Effector memory CD4-positive, alpha-beta T cell (primary cell): ENCODE measurements at regions not wholly inside any gene's neighbourhood (a gene's known extent, or its start where the extent isn't known, plus 50 kb on each side); places are given as distances from the start of the nearest gene placed in this dataset.

Source experiments
- DNase-seq, 3 donors: peaks; one replicate each; pipeline ENCODE4 v3.0.0-alpha.2; 2020
- H3K27ac ChIP-seq: 2 replicates; pipeline ENCODE4 v1.7.0; 2013; ENCODE audit warnings: mild to moderate bottlenecking, low read length, moderate library complexity; ENCODE audit not compliant: insufficient read depth, poor library complexity, severe bottlenecking
- H3K27me3 ChIP-seq: replicated peaks from 2 replicates; pipeline ENCODE4 v1.7.0; 2013; ENCODE audit warnings: mild to moderate bottlenecking, low read length; ENCODE audit not compliant: insufficient read depth, control insufficient read depth, poor library complexity, severe bottlenecking
- H3K36me3 ChIP-seq: 2 replicates; pipeline ENCODE4 v1.7.0; 2013; ENCODE audit warnings: mild to moderate bottlenecking, low read length, moderate library complexity; ENCODE audit not compliant: control insufficient read depth, insufficient read depth
- H3K4me1 ChIP-seq: 2 replicates; pipeline ENCODE4 v1.7.0; 2013; ENCODE audit warnings: low read length, mild to moderate bottlenecking; ENCODE audit not compliant: control insufficient read depth, insufficient read depth, poor library complexity, severe bottlenecking
- H3K4me3 ChIP-seq: 2 replicates; pipeline ENCODE4 v1.7.0; 2013; ENCODE audit warnings: low read length, low read depth, mild to moderate bottlenecking; ENCODE audit not compliant: insufficient read depth, poor library complexity, severe bottlenecking
- H3K9me3 ChIP-seq: 2 replicates; pipeline ENCODE4 v1.7.0; 2013; ENCODE audit warnings: mild to moderate bottlenecking, low read length, moderate library complexity; ENCODE audit not compliant: control insufficient read depth

- no peaks in the 10 kb centered on the region for H3K4me1 ChIP-seq
- no peak overlapping the region for H3K4me3 ChIP-seq
- H3K27me3 ChIP-seq, result no peaks in the 10 kb centered on the region
- no peak overlapping the region for H3K27ac ChIP-seq
- H3K9me3 ChIP-seq, result no peaks in the 10 kb centered on the region
- no peaks in the 10 kb centered on the region for H3K36me3 ChIP-seq
- no peak for DNase-seq
These were observed 101.8 kb upstream of the SGK1 start for GRCh38 chr6:134419716-134420115.

- Histone ChIP-seq H3K4me3 (no peak overlapping the region), H3K36me3 (no peaks in the 10 kb centered on the region), H3K27me3 (no peaks in the 10 kb centered on the region), H3K4me1 (no peaks in the 10 kb centered on the region), H3K27ac (no peak overlapping the region), H3K9me3 (no peaks in the 10 kb centered on the region)
- no peak for DNase-seq
These were observed 98.7 kb upstream of the SGK1 start for GRCh38 chr6:134416418-134417154.

GRCh38 chr6:134415656-134416055, 97.7 kb upstream of the SGK1 start:
- no peaks in the 10 kb centered on the region for H3K4me1 ChIP-seq
- H3K27ac ChIP-seq, result no peak overlapping the region
- H3K36me3 ChIP-seq, result no peaks in the 10 kb centered on the region
- H3K4me3 ChIP-seq, result no peak overlapping the region
- DNase-seq, result no peak
- H3K27me3 ChIP-seq, result no peaks in the 10 kb centered on the region
- H3K9me3 ChIP-seq, result no peaks in the 10 kb centered on the region

- Histone ChIP-seq H3K27me3 (no peaks in the 10 kb centered on the region), H3K36me3 (no peaks in the 10 kb centered on the region), H3K4me3 (no peak overlapping the region), H3K4me1 (no peaks in the 10 kb centered on the region), H3K27ac (no peak overlapping the region), H3K9me3 (no peaks in the 10 kb centered on the region)
- no peak for DNase-seq
These were observed 97.3 kb upstream of the SGK1 start for GRCh38 chr6:134415194-134415593.

DNA sequence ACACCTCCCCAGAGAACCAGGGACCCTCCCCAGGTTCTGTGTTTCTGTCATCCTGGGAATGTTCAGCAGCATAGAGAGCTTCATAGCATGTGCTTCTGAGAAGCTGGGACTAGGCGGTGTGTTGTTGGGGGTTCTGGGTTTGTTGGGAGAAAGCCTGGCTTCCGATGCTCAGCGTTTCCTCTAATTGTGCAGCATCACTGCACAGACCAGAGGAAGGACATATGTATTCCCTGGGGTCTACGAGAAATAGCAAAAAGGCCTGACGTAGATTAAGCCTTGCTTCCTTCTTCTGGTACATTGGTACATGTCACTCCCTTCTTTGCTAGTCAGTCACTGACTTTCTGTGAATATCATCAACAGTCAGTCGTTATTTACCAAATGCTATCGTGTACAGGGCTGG, 96.9 kb upstream of the SGK1 start:
- H3K9me3 ChIP-seq, result no peaks in the 10 kb centered on the region
- no peak for DNase-seq
- no peaks in the 10 kb centered on the region for H3K4me1 ChIP-seq
- no peak overlapping the region for H3K4me3 ChIP-seq
- H3K27ac ChIP-seq, result no peak overlapping the region
- no peaks in the 10 kb centered on the region for H3K27me3 ChIP-seq
- H3K36me3 ChIP-seq, result no peaks in the 10 kb centered on the region

DNA sequence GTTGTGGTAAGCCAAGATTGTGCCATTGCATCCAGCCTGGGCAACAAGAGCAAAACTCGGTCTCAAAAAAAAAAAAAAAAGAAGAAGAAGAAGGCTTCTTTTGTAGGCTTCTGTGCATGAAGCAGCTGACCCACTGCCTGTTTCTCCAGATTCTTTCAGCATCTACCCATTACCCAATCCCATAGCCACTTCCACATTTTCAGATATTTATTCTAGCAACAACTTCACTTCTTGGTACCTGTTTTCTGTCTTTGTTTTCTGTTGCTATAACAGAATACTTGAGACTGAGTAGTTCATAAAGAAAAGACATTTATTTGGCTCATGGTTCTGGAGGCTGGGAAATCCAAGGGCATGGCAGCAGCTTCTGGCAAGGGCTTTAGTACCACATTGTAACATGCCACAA, 95.3 kb upstream of the SGK1 start:
- no peaks in the 10 kb centered on the region for H3K27me3 ChIP-seq
- no peak overlapping the region for H3K27ac ChIP-seq
- H3K4me3 ChIP-seq, result no peak overlapping the region
- H3K9me3 ChIP-seq, result no peaks in the 10 kb centered on the region
- no peaks in the 10 kb centered on the region for H3K36me3 ChIP-seq
- DNase-seq, result no peak
- no peaks in the 10 kb centered on the region for H3K4me1 ChIP-seq

DNA sequence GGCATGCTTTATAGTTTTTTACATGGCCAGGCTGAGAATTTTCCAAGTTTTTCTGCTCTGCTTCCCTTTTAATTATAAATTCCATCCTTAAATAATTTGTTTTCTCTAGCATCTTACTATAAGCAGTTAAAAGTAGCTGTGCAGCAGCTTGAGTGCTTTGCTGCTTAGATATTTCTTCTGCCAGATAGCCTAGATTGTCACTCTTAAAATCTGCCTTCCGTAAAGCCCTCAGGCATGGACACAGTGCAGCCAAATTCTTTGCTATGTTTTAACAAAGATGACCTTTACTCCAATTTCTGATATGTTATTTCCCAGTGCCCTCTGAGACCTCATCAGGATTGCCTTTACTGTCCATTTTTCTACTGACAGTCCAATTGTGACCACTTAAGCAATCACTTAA, 92.6 kb upstream of the SGK1 start:
- Histone ChIP-seq H3K4me3 (no peak overlapping the region), H3K9me3 (no peaks in the 10 kb centered on the region), H3K27ac (no peak overlapping the region), H3K27me3 (no peaks in the 10 kb centered on the region), H3K4me1 (no peaks in the 10 kb centered on the region), H3K36me3 (no peaks in the 10 kb centered on the region)
- no peak for DNase-seq

DNA sequence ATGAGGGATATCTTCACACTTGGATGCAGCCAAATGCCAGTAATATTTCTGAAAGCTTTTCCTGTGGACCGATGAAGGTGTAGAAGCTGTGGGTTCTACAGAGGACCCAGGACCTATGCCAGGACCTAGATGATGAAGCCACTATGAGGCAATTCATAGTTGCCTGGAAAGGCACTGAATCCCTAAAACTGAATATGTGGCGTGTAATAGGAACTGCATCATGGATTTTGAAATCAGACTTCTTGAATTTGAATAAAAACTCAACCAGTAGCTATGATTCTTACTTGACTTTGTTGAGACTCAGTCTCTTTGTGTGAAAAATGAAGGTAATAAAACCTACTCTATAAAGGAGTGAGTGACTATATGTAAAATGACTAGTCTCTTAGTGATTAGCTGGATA, 89.9 kb upstream of the SGK1 start:
- no peaks in the 10 kb centered on the region for H3K4me1 ChIP-seq
- H3K27ac ChIP-seq, result no peak overlapping the region
- H3K27me3 ChIP-seq, result no peaks in the 10 kb centered on the region
- no peaks in the 10 kb centered on the region for H3K9me3 ChIP-seq
- H3K4me3 ChIP-seq, result no peak overlapping the region
- no peak for DNase-seq
- no peaks in the 10 kb centered on the region for H3K36me3 ChIP-seq

- Histone ChIP-seq H3K27me3 (no peaks in the 10 kb centered on the region), H3K36me3 (no peaks in the 10 kb centered on the region), H3K9me3 (no peaks in the 10 kb centered on the region), H3K4me3 (no peak overlapping the region), H3K27ac (no peak overlapping the region), H3K4me1 (no peaks in the 10 kb centered on the region)
- no peak for DNase-seq
These were observed 88.4 kb upstream of the SGK1 start for GRCh38 chr6:134406311-134406710.

GRCh38 chr6:134405386-134406087, 87.6 kb upstream of the SGK1 start:
- no peak overlapping the region for H3K27ac ChIP-seq
- H3K27me3 ChIP-seq, result no peaks in the 10 kb centered on the region
- DNase-seq, result no peak

More at GRCh38 chr6:134405386-134406087, 87.6 kb upstream of the SGK1 start:
- Histone ChIP-seq H3K4me1 (no peaks in the 10 kb centered on the region), H3K36me3 (no peaks in the 10 kb centered on the region), H3K4me3 (no peak overlapping the region), H3K9me3 (no peaks in the 10 kb centered on the region)
